ENCODE measurements at regions not wholly inside any gene's neighbourhood (a gene's known extent, or its start where the extent isn't known, plus 50 kb on each side); places are given as distances from the start of the nearest gene placed in this dataset.

- no peak overlapping the region for H3K4me3 ChIP-seq (ENCODE audit: low read length in 2 of 2)
- H3K4me1 ChIP-seq (ENCODE audit: control insufficient read depth in 2 of 2, insufficient read depth in 2 of 2, low read length in 2 of 2), result no peaks in the 10 kb centered on the region
- H3K27ac ChIP-seq (ENCODE audit: low read depth in 1 of 2, low read length in 1 of 2), result no peak overlapping the region
- no peak for DNase-seq (ENCODE audit: low read depth in 6 of 9, low spot score in 9 of 9)
- H3K9me3 ChIP-seq (ENCODE audit: control insufficient read depth in 2 of 2, insufficient read depth in 1 of 2, low read length in 1 of 2), result no peaks in the 10 kb centered on the region
- H3K27me3 ChIP-seq (ENCODE audit: control insufficient read depth in 2 of 2, insufficient read depth in 1 of 2, low read length in 1 of 2), result no peaks in the 10 kb centered on the region
- no peaks in the 10 kb centered on the region for H3K36me3 ChIP-seq (ENCODE audit: control insufficient read depth in 2 of 2, insufficient read depth in 2 of 2, low read length in 1 of 2)
- 92% methylated on average over 16 of the region's 16 CpGs for WGBS
Measured at GRCh38 chr15:29613951-29614382, 208.3 kb downstream of the TJP1 start.

GRCh38 chr15:29612701-29613100, 209.6 kb downstream of the TJP1 start:
- Histone ChIP-seq H3K27me3 (ENCODE audit: control insufficient read depth in 2 of 2, insufficient read depth in 1 of 2, low read length in 1 of 2) (no peaks in the 10 kb centered on the region), H3K4me3 (ENCODE audit: low read length in 2 of 2) (no peak overlapping the region), H3K9me3 (ENCODE audit: control insufficient read depth in 2 of 2, insufficient read depth in 1 of 2, low read length in 1 of 2) (no peaks in the 10 kb centered on the region), H3K27ac (ENCODE audit: low read depth in 1 of 2, low read length in 1 of 2) (no peak overlapping the region), H3K4me1 (ENCODE audit: control insufficient read depth in 2 of 2, insufficient read depth in 2 of 2, low read length in 2 of 2) (no peaks in the 10 kb centered on the region), H3K36me3 (ENCODE audit: control insufficient read depth in 2 of 2, insufficient read depth in 2 of 2, low read length in 1 of 2) (no peaks in the 10 kb centered on the region)
- no peak for DNase-seq (ENCODE audit: low read depth in 6 of 9, low spot score in 9 of 9)
- WGBS, result 26% methylated on average over 5 of the region's 5 CpGs

GRCh38 chr15:29612096-29612495, 210.2 kb downstream of the TJP1 start:
- H3K9me3 ChIP-seq (ENCODE audit: control insufficient read depth in 2 of 2, insufficient read depth in 1 of 2, low read length in 1 of 2), result no peaks in the 10 kb centered on the region
- 31% methylated on average over 6 of the region's 6 CpGs for WGBS
- H3K4me3 ChIP-seq (ENCODE audit: low read length in 2 of 2), result no peak overlapping the region
- H3K4me1 ChIP-seq (ENCODE audit: control insufficient read depth in 2 of 2, insufficient read depth in 2 of 2, low read length in 2 of 2), result no peaks in the 10 kb centered on the region
- no peaks in the 10 kb centered on the region for H3K36me3 ChIP-seq (ENCODE audit: control insufficient read depth in 2 of 2, insufficient read depth in 2 of 2, low read length in 1 of 2)
- no peak overlapping the region for H3K27ac ChIP-seq (ENCODE audit: low read depth in 1 of 2, low read length in 1 of 2)
- no peak for DNase-seq (ENCODE audit: low read depth in 6 of 9, low spot score in 9 of 9)
- H3K27me3 ChIP-seq (ENCODE audit: control insufficient read depth in 2 of 2, insufficient read depth in 1 of 2, low read length in 1 of 2), result no peaks in the 10 kb centered on the region

- Histone ChIP-seq H3K4me3 (ENCODE audit: low read length in 2 of 2) (no peak overlapping the region), H3K36me3 (ENCODE audit: control insufficient read depth in 2 of 2, insufficient read depth in 2 of 2, low read length in 1 of 2) (no peaks in the 10 kb centered on the region), H3K27me3 (ENCODE audit: control insufficient read depth in 2 of 2, insufficient read depth in 1 of 2, low read length in 1 of 2) (no peaks in the 10 kb centered on the region), H3K4me1 (ENCODE audit: control insufficient read depth in 2 of 2, insufficient read depth in 2 of 2, low read length in 2 of 2) (no peaks in the 10 kb centered on the region), H3K9me3 (ENCODE audit: control insufficient read depth in 2 of 2, insufficient read depth in 1 of 2, low read length in 1 of 2) (no peaks in the 10 kb centered on the region), H3K27ac (ENCODE audit: low read depth in 1 of 2, low read length in 1 of 2) (no peak overlapping the region)
- WGBS, result 52% methylated on average over 3 of the region's 3 CpGs
- no peak for DNase-seq (ENCODE audit: low read depth in 6 of 9, low spot score in 9 of 9)
Measured at GRCh38 chr15:29611057-29611456, 211.2 kb downstream of the TJP1 start.

- H3K4me3 ChIP-seq (ENCODE audit: low read length in 2 of 2), result no peak overlapping the region
- no peaks in the 10 kb centered on the region for H3K27me3 ChIP-seq (ENCODE audit: control insufficient read depth in 2 of 2, insufficient read depth in 1 of 2, low read length in 1 of 2)
- 93% methylated on average over 5 of the region's 5 CpGs for WGBS
- no peak overlapping the region for H3K27ac ChIP-seq (ENCODE audit: low read depth in 1 of 2, low read length in 1 of 2)
- no peak for DNase-seq (ENCODE audit: low read depth in 6 of 9, low spot score in 9 of 9)
- no peaks in the 10 kb centered on the region for H3K4me1 ChIP-seq (ENCODE audit: control insufficient read depth in 2 of 2, insufficient read depth in 2 of 2, low read length in 2 of 2)
- H3K9me3 ChIP-seq (ENCODE audit: control insufficient read depth in 2 of 2, insufficient read depth in 1 of 2, low read length in 1 of 2), result no peaks in the 10 kb centered on the region
- no peaks in the 10 kb centered on the region for H3K36me3 ChIP-seq (ENCODE audit: control insufficient read depth in 2 of 2, insufficient read depth in 2 of 2, low read length in 1 of 2)
Measured at GRCh38 chr15:29601811-29602210, 220.5 kb downstream of the TJP1 start.

- no peaks in the 10 kb centered on the region for H3K36me3 ChIP-seq (ENCODE audit: control insufficient read depth in 2 of 2, insufficient read depth in 2 of 2, low read length in 1 of 2)
- no peak overlapping the region for H3K4me3 ChIP-seq (ENCODE audit: low read length in 2 of 2)
- no peak overlapping the region for H3K27ac ChIP-seq (ENCODE audit: low read depth in 1 of 2, low read length in 1 of 2)
- no peaks in the 10 kb centered on the region for H3K4me1 ChIP-seq (ENCODE audit: control insufficient read depth in 2 of 2, insufficient read depth in 2 of 2, low read length in 2 of 2)
- WGBS, result 90% methylated on average over 1 of the region's 1 CpG
- no peaks in the 10 kb centered on the region for H3K27me3 ChIP-seq (ENCODE audit: control insufficient read depth in 2 of 2, insufficient read depth in 1 of 2, low read length in 1 of 2)
- no peak for DNase-seq (ENCODE audit: low read depth in 6 of 9, low spot score in 9 of 9)
- H3K9me3 ChIP-seq (ENCODE audit: control insufficient read depth in 2 of 2, insufficient read depth in 1 of 2, low read length in 1 of 2), result no peaks in the 10 kb centered on the region
Measured at GRCh38 chr15:29600262-29600661, 222.0 kb downstream of the TJP1 start.

- Histone ChIP-seq H3K9me3 (ENCODE audit: control insufficient read depth in 2 of 2, insufficient read depth in 1 of 2, low read length in 1 of 2) (no peaks in the 10 kb centered on the region), H3K4me1 (ENCODE audit: control insufficient read depth in 2 of 2, insufficient read depth in 2 of 2, low read length in 2 of 2) (no peaks in the 10 kb centered on the region), H3K4me3 (ENCODE audit: low read length in 2 of 2) (no peak overlapping the region), H3K36me3 (ENCODE audit: control insufficient read depth in 2 of 2, insufficient read depth in 2 of 2, low read length in 1 of 2) (no peaks in the 10 kb centered on the region), H3K27ac (ENCODE audit: low read depth in 1 of 2, low read length in 1 of 2) (no peak overlapping the region), H3K27me3 (ENCODE audit: control insufficient read depth in 2 of 2, insufficient read depth in 1 of 2, low read length in 1 of 2) (no peaks in the 10 kb centered on the region)
- 77% methylated on average over 3 of the region's 3 CpGs for WGBS
- DNase-seq (ENCODE audit: low read depth in 6 of 9, low spot score in 9 of 9), result no peak
Measured at GRCh38 chr15:29596266-29596665, 226.0 kb downstream of the TJP1 start.

GRCh38 chr15:29593629-29594028, 228.6 kb downstream of the TJP1 start:
- H3K36me3 ChIP-seq (ENCODE audit: control insufficient read depth in 2 of 2, insufficient read depth in 2 of 2, low read length in 1 of 2), result no peaks in the 10 kb centered on the region
- no peaks in the 10 kb centered on the region for H3K4me1 ChIP-seq (ENCODE audit: control insufficient read depth in 2 of 2, insufficient read depth in 2 of 2, low read length in 2 of 2)
- H3K27ac ChIP-seq (ENCODE audit: low read depth in 1 of 2, low read length in 1 of 2), result no peak overlapping the region
- DNase-seq (ENCODE audit: low read depth in 6 of 9, low spot score in 9 of 9), result no peak
- no peaks in the 10 kb centered on the region for H3K27me3 ChIP-seq (ENCODE audit: control insufficient read depth in 2 of 2, insufficient read depth in 1 of 2, low read length in 1 of 2)
- H3K9me3 ChIP-seq (ENCODE audit: control insufficient read depth in 2 of 2, insufficient read depth in 1 of 2, low read length in 1 of 2), result no peaks in the 10 kb centered on the region
- WGBS, result 97% methylated on average over 1 of the region's 1 CpG
- H3K4me3 ChIP-seq (ENCODE audit: low read length in 2 of 2), result no peak overlapping the region

- WGBS, result 77% methylated on average over 4 of the region's 4 CpGs
- no peaks in the 10 kb centered on the region for H3K9me3 ChIP-seq (ENCODE audit: control insufficient read depth in 2 of 2, insufficient read depth in 1 of 2, low read length in 1 of 2)
- no peaks in the 10 kb centered on the region for H3K36me3 ChIP-seq (ENCODE audit: control insufficient read depth in 2 of 2, insufficient read depth in 2 of 2, low read length in 1 of 2)
- H3K4me3 ChIP-seq (ENCODE audit: low read length in 2 of 2), result no peak overlapping the region
- no peaks in the 10 kb centered on the region for H3K27me3 ChIP-seq (ENCODE audit: control insufficient read depth in 2 of 2, insufficient read depth in 1 of 2, low read length in 1 of 2)
- DNase-seq (ENCODE audit: low read depth in 6 of 9, low spot score in 9 of 9), result no peak
- H3K27ac ChIP-seq (ENCODE audit: low read depth in 1 of 2, low read length in 1 of 2), result no peak overlapping the region
- no peaks in the 10 kb centered on the region for H3K4me1 ChIP-seq (ENCODE audit: control insufficient read depth in 2 of 2, insufficient read depth in 2 of 2, low read length in 2 of 2)
Measured at GRCh38 chr15:29593111-29593510, 229.2 kb downstream of the TJP1 start.

- Histone ChIP-seq H3K4me3 (ENCODE audit: low read length in 2 of 2) (no peak overlapping the region), H3K36me3 (ENCODE audit: control insufficient read depth in 2 of 2, insufficient read depth in 2 of 2, low read length in 1 of 2) (no peaks in the 10 kb centered on the region), H3K27me3 (ENCODE audit: control insufficient read depth in 2 of 2, insufficient read depth in 1 of 2, low read length in 1 of 2) (no peaks in the 10 kb centered on the region), H3K4me1 (ENCODE audit: control insufficient read depth in 2 of 2, insufficient read depth in 2 of 2, low read length in 2 of 2) (no peaks in the 10 kb centered on the region), H3K27ac (ENCODE audit: low read depth in 1 of 2, low read length in 1 of 2) (no peak overlapping the region), H3K9me3 (ENCODE audit: control insufficient read depth in 2 of 2, insufficient read depth in 1 of 2, low read length in 1 of 2) (no peaks in the 10 kb centered on the region)
- no peak for DNase-seq (ENCODE audit: low read depth in 6 of 9, low spot score in 9 of 9)
Measured at GRCh38 chr15:29590701-29591100, 231.6 kb downstream of the TJP1 start.

All from thymus (tissue), 11 donors.